ENCODE measurements at regions not wholly inside any gene's neighbourhood (a gene's known extent, or its start where the extent isn't known, plus 50 kb on each side); places are given as distances from the start of the nearest gene placed in this dataset.
A peak's percentile ranks its signal among the peaks of the same experiment; 100 is the strongest.

DNA sequence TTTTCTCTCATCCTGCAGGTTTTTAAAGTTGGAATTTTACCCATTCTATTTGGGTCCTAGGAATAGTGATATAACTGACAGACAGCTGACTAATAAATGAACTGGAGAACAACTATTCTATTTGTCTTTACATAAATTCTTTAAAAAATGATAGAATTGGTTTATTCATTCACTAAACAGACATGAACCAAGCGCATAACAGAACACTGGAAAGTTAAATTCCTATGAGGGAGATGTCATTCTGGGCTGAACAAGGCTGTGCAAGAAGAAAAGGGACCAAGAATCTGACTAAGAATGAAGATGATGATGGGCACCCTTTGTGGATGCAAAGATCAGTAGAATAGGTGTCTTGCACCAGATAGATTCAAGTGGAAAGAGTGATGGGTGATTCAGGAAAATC is 256.3 kb upstream of the SASH1 start:
- Mint-ChIP-seq H3K36me3 (peaks cover 15% of the 10 kb centered on the region), H3K27me3 (ENCODE audit: low read depth) (no peaks in the 10 kb centered on the region), H3K27ac (no peak overlapping the region), H3K4me1 (peaks cover 9% of the 10 kb centered on the region), H3K4me3 (no peak overlapping the region), H3K9me3 (peaks cover 30% of the 10 kb centered on the region)
- TF ChIP-seq, protein P1, sequence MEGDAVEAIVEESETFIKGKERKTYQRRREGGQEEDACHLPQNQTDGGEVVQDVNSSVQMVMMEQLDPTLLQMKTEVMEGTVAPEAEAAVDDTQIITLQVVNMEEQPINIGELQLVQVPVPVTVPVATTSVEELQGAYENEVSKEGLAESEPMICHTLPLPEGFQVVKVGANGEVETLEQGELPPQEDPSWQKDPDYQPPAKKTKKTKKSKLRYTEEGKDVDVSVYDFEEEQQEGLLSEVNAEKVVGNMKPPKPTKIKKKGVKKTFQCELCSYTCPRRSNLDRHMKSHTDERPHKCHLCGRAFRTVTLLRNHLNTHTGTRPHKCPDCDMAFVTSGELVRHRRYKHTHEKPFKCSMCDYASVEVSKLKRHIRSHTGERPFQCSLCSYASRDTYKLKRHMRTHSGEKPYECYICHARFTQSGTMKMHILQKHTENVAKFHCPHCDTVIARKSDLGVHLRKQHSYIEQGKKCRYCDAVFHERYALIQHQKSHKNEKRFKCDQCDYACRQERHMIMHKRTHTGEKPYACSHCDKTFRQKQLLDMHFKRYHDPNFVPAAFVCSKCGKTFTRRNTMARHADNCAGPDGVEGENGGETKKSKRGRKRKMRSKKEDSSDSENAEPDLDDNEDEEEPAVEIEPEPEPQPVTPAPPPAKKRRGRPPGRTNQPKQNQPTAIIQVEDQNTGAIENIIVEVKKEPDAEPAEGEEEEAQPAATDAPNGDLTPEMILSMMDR (IDR thresholded peaks at IDR 0.05; ENCODE audit: unreplicated experiment): no peak
- DNase-seq (ENCODE audit: low spot score in 2 of 2, unreplicated experiment in 2 of 2): no peak

DNA sequence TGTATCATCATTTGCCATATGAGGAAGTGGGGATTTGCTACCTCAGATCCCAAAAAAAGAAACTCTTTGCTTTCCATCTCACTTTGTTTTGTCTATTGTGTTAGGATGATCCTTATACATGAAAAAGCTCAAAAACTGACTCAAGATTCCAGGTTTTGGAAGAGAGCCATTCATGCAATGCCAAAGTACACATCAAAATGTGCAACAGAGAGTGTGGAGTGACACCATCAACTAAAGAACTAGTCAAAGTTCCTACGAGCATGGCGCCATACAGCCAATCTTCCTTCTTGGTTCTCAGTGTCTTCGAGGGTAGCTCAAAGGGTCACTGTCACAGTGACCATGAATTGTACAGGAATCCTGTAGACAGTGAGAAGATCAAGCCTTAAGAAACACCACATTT is 255.8 kb upstream of the SASH1 start:
- DNase-seq (ENCODE audit: low spot score in 2 of 2, unreplicated experiment in 2 of 2): no peak
- no peaks in the 10 kb centered on the region for H3K27me3 Mint-ChIP-seq (ENCODE audit: low read depth)
- peaks cover 32% of the 10 kb centered on the region for H3K9me3 Mint-ChIP-seq
- TF ChIP-seq, protein P1 (IDR thresholded peaks at IDR 0.05; ENCODE audit: unreplicated experiment): no peak
- peaks cover 9% of the 10 kb centered on the region for H3K4me1 Mint-ChIP-seq
- no peak overlapping the region for H3K4me3 Mint-ChIP-seq
- H3K27ac Mint-ChIP-seq: no peak overlapping the region
- peaks cover 15% of the 10 kb centered on the region for H3K36me3 Mint-ChIP-seq

DNA sequence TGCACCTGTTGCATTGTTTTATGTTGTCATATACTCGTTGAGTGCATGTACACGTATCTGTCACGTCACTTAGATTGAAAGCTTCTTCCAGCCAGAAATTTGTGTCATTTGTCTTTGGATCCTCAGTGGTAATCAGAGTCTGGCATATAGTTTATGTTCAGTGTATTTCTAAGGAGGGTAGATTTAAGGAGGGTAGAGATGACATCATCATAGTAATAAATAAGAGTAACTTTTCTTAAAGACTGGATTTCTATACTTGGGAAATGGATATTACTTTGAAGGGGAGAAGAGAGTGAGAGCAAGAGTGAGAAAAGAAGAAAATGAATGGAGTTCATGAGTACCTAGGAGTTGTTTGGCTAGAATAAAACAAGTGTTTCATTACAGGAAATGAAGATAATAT is 255.0 kb upstream of the SASH1 start:
- TF ChIP-seq, protein P1 (IDR thresholded peaks at IDR 0.05; ENCODE audit: unreplicated experiment): no peak
- Mint-ChIP-seq H3K36me3 (peaks cover 20% of the 10 kb centered on the region), H3K27me3 (ENCODE audit: low read depth) (no peaks in the 10 kb centered on the region), H3K27ac (no peak overlapping the region), H3K9me3 (peaks cover 40% of the 10 kb centered on the region), H3K4me3 (no peak overlapping the region), H3K4me1 (peaks cover 9% of the 10 kb centered on the region)
- DNase-seq (ENCODE audit: low spot score in 2 of 2, unreplicated experiment in 2 of 2): no peak

DNA sequence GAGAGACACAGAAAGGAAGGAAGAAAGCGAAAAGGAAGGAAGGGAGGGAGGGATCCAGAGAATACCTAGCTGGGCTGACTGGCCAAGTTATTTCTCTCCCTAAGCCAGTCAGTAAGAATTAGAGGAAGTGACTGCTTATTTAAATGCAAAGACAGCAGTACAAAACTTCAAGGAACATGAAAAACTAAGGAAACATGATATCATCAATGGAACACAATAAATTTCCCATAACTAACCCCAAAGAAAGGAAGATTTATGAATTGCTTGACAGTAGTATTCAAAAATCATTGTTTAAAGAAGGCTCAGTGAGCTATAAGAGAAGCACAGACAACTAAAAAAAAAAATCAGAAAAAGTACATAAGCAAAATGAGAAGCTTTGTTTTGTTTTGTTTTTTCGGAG is 252.3 kb upstream of the SASH1 start:
- peaks cover 20% of the 10 kb centered on the region for H3K36me3 Mint-ChIP-seq
- peaks cover 8% of the 10 kb centered on the region for H3K4me1 Mint-ChIP-seq
- TF ChIP-seq, protein P1 (IDR thresholded peaks at IDR 0.05; ENCODE audit: unreplicated experiment): no peak
- H3K9me3 Mint-ChIP-seq: peaks cover 61% of the 10 kb centered on the region
- H3K27ac Mint-ChIP-seq: no peak overlapping the region
- DNase-seq (ENCODE audit: low spot score in 2 of 2, unreplicated experiment in 2 of 2): no peak
- H3K27me3 Mint-ChIP-seq (ENCODE audit: low read depth): no peaks in the 10 kb centered on the region
- H3K4me3 Mint-ChIP-seq: no peak overlapping the region

DNA sequence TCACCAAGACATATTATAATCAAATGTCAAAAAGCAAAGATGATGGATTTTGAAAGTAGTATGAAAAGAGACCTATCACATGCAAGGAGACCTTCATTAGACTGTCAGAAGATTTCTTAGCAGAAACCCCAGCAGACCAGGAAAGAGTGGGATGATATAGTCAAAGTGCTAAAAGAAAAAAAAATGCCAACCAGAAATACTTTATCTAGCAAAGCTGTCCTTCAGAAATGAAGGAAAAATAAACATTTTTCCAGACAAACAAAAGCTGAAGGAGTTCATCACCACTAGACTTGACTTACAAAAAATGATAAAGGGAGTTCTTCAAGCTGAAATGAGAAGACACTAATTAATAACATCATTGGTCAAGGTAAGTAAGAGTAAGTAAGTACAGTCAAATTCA is 251.2 kb upstream of the SASH1 start:
- Mint-ChIP-seq H3K4me1 (no peaks in the 10 kb centered on the region), H3K4me3 (no peak overlapping the region), H3K27me3 (ENCODE audit: low read depth) (no peaks in the 10 kb centered on the region), H3K27ac (no peak overlapping the region), H3K9me3 (peaks cover 61% of the 10 kb centered on the region), H3K36me3 (peaks cover 20% of the 10 kb centered on the region)
- TF ChIP-seq, protein P1 (IDR thresholded peaks at IDR 0.05; ENCODE audit: unreplicated experiment): no peak
- DNase-seq (ENCODE audit: low spot score in 2 of 2, unreplicated experiment in 2 of 2): no peak

DNA sequence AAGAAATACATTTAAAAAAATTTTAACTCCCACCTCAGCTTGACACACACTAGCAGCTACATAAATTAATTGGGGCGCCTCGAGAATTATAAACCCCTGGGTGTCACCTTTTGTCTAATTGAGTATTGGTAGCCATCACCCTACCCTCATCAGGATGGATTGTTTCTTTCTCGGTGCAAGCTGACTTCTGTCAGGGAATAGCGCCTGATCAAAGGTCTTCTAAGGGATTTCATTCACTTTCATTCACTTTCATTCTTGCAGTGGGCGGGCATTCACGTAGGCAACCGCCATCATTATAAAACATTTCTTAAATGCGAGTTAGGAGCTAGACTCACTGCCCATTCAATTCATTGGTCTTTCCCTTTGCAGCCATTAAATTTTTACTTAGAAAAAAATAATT is 239.2 kb upstream of the SASH1 start:
- Mint-ChIP-seq H3K4me3 (peak overlapping the region; percentile 31), H3K9me3 (peaks cover 3% of the 10 kb centered on the region), H3K27ac (peak overlapping the region; percentile 83), H3K4me1 (peaks cover 42% of the 10 kb centered on the region), H3K36me3 (no peaks in the 10 kb centered on the region), H3K27me3 (ENCODE audit: low read depth) (no peaks in the 10 kb centered on the region)
- DNase-seq (ENCODE audit: low spot score in 2 of 2, unreplicated experiment in 2 of 2): no peak
- TF ChIP-seq, protein P1 (IDR thresholded peaks at IDR 0.05; ENCODE audit: unreplicated experiment): no peak

Data from mesothelial cell of epicardium (in vitro differentiated cells).